Activated CD8-positive, alpha-beta memory T cell treated with anti-CD3 and anti-CD28 coated beads for 24 hours (primary cell): ENCODE measurements at regions not wholly inside any gene's neighbourhood (a gene's known extent, or its start where the extent isn't known, plus 50 kb on each side); places are given as distances from the start of the nearest gene placed in this dataset.

ENCODE experiments used
- DNase-seq: peaks from one replicate; pipeline ENCODE4 v3.0.0-alpha.2; 2020

GRCh38 chr7:23981314-23981713, 271.3 kb downstream of the STK31 start:
- DNase-seq, result no peak

GRCh38 chr7:23981758-23982157, 271.7 kb downstream of the STK31 start:
- no peak for DNase-seq

GRCh38 chr7:24005517-24005916, 278.5 kb upstream of the NPY start:
- DNase-seq, result no peak

GRCh38 chr7:24010495-24010894, 273.5 kb upstream of the NPY start:
- DNase-seq, result no peak

- no peak for DNase-seq
These were observed 266.5 kb upstream of the NPY start for GRCh38 chr7:24017519-24017918.

- DNase-seq, result no peak
These were observed 265.7 kb upstream of the NPY start for GRCh38 chr7:24018331-24018730.

GRCh38 chr7:24019841-24020240, 264.1 kb upstream of the NPY start:
- DNase-seq, result no peak

- DNase-seq, result no peak
These were observed 259.5 kb upstream of the NPY start for GRCh38 chr7:24024276-24025068.

GRCh38 chr7:24025094-24025493, 258.9 kb upstream of the NPY start:
- no peak for DNase-seq

GRCh38 chr7:24025765-24026164, 258.2 kb upstream of the NPY start:
- no peak for DNase-seq

- DNase-seq, result no peak
These were observed 257.6 kb upstream of the NPY start for GRCh38 chr7:24026351-24026750.

GRCh38 chr7:24029068-24029467, 254.9 kb upstream of the NPY start:
- DNase-seq, result no peak

- no peak for DNase-seq
These were observed 249.7 kb upstream of the NPY start for GRCh38 chr7:24034251-24034650.

- no peak for DNase-seq
These were observed 248.5 kb upstream of the NPY start for GRCh38 chr7:24035366-24036032.

GRCh38 chr7:24036033-24036412, 248.0 kb upstream of the NPY start:
- no peak for DNase-seq

- no peak for DNase-seq
These were observed 245.0 kb upstream of the NPY start for GRCh38 chr7:24038993-24039392.

GRCh38 chr7:24039991-24040624, 243.9 kb upstream of the NPY start:
- DNase-seq, result no peak

GRCh38 chr7:24042028-24042427, 242.0 kb upstream of the NPY start:
- DNase-seq, result no peak

GRCh38 chr7:24049296-24049695, 234.7 kb upstream of the NPY start:
- DNase-seq, result no peak

GRCh38 chr7:24050991-24051560, 232.9 kb upstream of the NPY start:
- DNase-seq, result no peak

GRCh38 chr7:24051651-24052050, 232.3 kb upstream of the NPY start:
- DNase-seq, result no peak

- no peak for DNase-seq
These were observed 231.3 kb upstream of the NPY start for GRCh38 chr7:24052572-24053260.

GRCh38 chr7:24054236-24054635, 229.8 kb upstream of the NPY start:
- no peak for DNase-seq
